LoVo (cell line): ENCODE measurements at regions not wholly inside any gene's neighbourhood (a gene's known extent, or its start where the extent isn't known, plus 50 kb on each side); places are given as distances from the start of the nearest gene placed in this dataset.

Experiments
- DNase-seq: peaks from one replicate; pipeline ENCODE4 v3.0.0-alpha.2; 2016; ENCODE audit warnings: low spot score

GRCh38 chr14:27958757-27959156 lies 807.8 kb upstream of the FOXG1 start:
- DNase-seq = no peak

- no peak for DNase-seq
These were observed 770.9 kb upstream of the FOXG1 start for GRCh38 chr14:27995691-27996090.

- DNase-seq = no peak
These were observed 765.6 kb upstream of the FOXG1 start for GRCh38 chr14:28001002-28001401.

- DNase-seq = no peak
These were observed 753.8 kb upstream of the FOXG1 start for GRCh38 chr14:28012629-28013415.

GRCh38 chr14:28020112-28020511 lies 746.5 kb upstream of the FOXG1 start:
- DNase-seq = no peak

- no peak for DNase-seq
These were observed 742.7 kb upstream of the FOXG1 start for GRCh38 chr14:28023853-28024252.

GRCh38 chr14:28052251-28052650 lies 714.3 kb upstream of the FOXG1 start:
- DNase-seq = no peak

GRCh38 chr14:28055008-28055407 lies 711.6 kb upstream of the FOXG1 start:
- no peak for DNase-seq

- DNase-seq = no peak
These were observed 709.0 kb upstream of the FOXG1 start for GRCh38 chr14:28057359-28058296.

- no peak for DNase-seq
These were observed 707.3 kb upstream of the FOXG1 start for GRCh38 chr14:28059254-28059653.

- DNase-seq = no peak
These were observed 705.6 kb upstream of the FOXG1 start for GRCh38 chr14:28061006-28061405.

- DNase-seq = no peak
These were observed 689.6 kb upstream of the FOXG1 start for GRCh38 chr14:28077021-28077420.

- DNase-seq = no peak
These were observed 683.2 kb upstream of the FOXG1 start for GRCh38 chr14:28083389-28083788.

- no peak for DNase-seq
These were observed 678.5 kb upstream of the FOXG1 start for GRCh38 chr14:28088125-28088524.

- DNase-seq = no peak
These were observed 669.0 kb upstream of the FOXG1 start for GRCh38 chr14:28097585-28097984.

GRCh38 chr14:28098856-28099255 lies 667.7 kb upstream of the FOXG1 start:
- no peak for DNase-seq

- no peak for DNase-seq
These were observed 664.6 kb upstream of the FOXG1 start for GRCh38 chr14:28102001-28102400.

GRCh38 chr14:28102814-28103213 lies 663.8 kb upstream of the FOXG1 start:
- DNase-seq = no peak

- no peak for DNase-seq
These were observed 653.3 kb upstream of the FOXG1 start for GRCh38 chr14:28113311-28113710.

- no peak for DNase-seq
These were observed 649.9 kb upstream of the FOXG1 start for GRCh38 chr14:28116716-28117115.

- no peak for DNase-seq
These were observed 646.7 kb upstream of the FOXG1 start for GRCh38 chr14:28119849-28120248.

- DNase-seq = no peak
These were observed 646.2 kb upstream of the FOXG1 start for GRCh38 chr14:28120391-28120790.
